Upper lobe of left lung (tissue), 6 donors: ENCODE measurements at regions not wholly inside any gene's neighbourhood (a gene's known extent, or its start where the extent isn't known, plus 50 kb on each side); places are given as distances from the start of the nearest gene placed in this dataset.

ENCODE experiments used
- ATAC-seq, 2 donors: fragments of 200-7000 bp; cut with Tn5 transposase; one replicate each; pipeline ENCODE4 v1.9.1; 2022; ENCODE audit warnings: mild to moderate bottlenecking in 2 of 2, moderate library complexity in 2 of 2; ENCODE audit not compliant: low FRiP score in 2 of 2
- DNase-seq, 2 donors: peaks; one replicate each; pipeline ENCODE4 v3.0.0-alpha.2; 2019 to 2020
- H3K27ac ChIP-seq, 4 donors: fragments of 200-600 bp; sonication (generic); one replicate each; pipeline ENCODE4 v1.5.1; 2016 to 2019
- H3K27me3 ChIP-seq, 4 donors: fragments of 200-600 bp; sonication (generic); one replicate each; pipeline ENCODE4 v1.5.1; 2017 to 2019
- H3K36me3 ChIP-seq, 4 donors: fragments of 200-600 bp; sonication (generic); one replicate each; pipeline ENCODE4 v1.5.1; 2016 to 2019
- H3K4me1 ChIP-seq, 4 donors: fragments of 200-600 bp; sonication (generic); one replicate each; pipeline ENCODE4 v1.5.1; 2018 to 2019
- H3K4me3 ChIP-seq, 4 donors: fragments of 200-600 bp; sonication (generic); one replicate each; pipeline ENCODE4 v1.5.1; 2017 to 2019; ENCODE audit warnings: mild to moderate bottlenecking in 2 of 4, moderate library complexity in 1 of 4
- H3K9me3 ChIP-seq, 4 donors: fragments of 200-600 bp; sonication (generic); one replicate each; pipeline ENCODE4 v1.5.1; 2018 to 2019
- EP300 ChIP-seq, 4 donors: sonication (generic); formaldehyde crosslinking; IDR thresholded peaks; one replicate each; pipeline ENCODE4 v1.5.1; 2017; ENCODE audit warnings: antibody characterized with exemption in 4 of 4, control low read depth in 2 of 4
- POLR2A ChIP-seq, 4 donors: fragments of 450-650 bp; IDR thresholded peaks; one replicate each; pipeline ENCODE4 v1.5.1; 2016 to 2017; ENCODE audit warnings: antibody characterized with exemption in 4 of 4, mild to moderate bottlenecking in 2 of 4
- POLR2AphosphoS5 ChIP-seq, 2 donors: sonication (generic); formaldehyde crosslinking; IDR thresholded peaks; one replicate each; pipeline ENCODE4 v1.5.1; 2017; ENCODE audit warnings: antibody characterized with exemption in 2 of 2
- WGBS, 2 donors: methylation state at CpG; one replicate each; pipeline ENCODE4 v1.1.5; 2017 to 2018; 5-methylcytosine and 5-hydroxymethylcytosine counted together
- TF ChIP-seq, protein P1 (sequence below), 6 experiments: fragments of 450-650 bp in 4 of 6; fragments of 200-600 bp in 2 of 6; sonication (generic) in 2 of 6; IDR thresholded peaks; one replicate each; pipeline ENCODE4 v1.5.1; 2016 to 2019; ENCODE audit warnings: antibody characterized with exemption in 6 of 6
- donor health status: DM: no; HTN: no; CAD: no; lungs with moderate emphysema.
- donor health status: DM: no; HTN: yes; CAD: no; lungs with severe emphysema.

DNA sequence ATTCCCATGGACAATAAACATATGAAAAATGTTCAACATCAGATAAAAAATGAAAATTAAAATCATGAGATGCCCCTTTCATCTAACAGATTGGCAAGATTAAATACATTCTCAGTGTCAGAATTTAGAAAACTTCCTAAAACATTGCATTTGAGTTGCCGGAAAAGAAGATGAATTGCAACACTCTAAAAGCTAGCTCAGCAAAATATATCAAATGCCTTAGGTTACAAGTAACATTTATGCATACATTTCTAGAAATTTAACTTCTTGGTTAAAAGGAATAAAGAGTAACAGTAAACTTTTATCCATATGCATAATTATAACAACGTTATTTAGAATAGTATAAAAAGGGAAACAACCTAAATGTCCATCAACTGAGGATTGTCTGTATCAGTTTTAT is 239.0 kb downstream of the PMP22 start:
- Histone ChIP-seq H3K9me3 (peaks cover 0 to 3% (median 0%) of the 10 kb centered on the region in 4 donors), H3K4me3 (no peak overlapping the region), H3K27me3 (no peaks in the 10 kb centered on the region), H3K4me1 (no peaks in the 10 kb centered on the region), H3K36me3 (no peaks in the 10 kb centered on the region), H3K27ac (no peak overlapping the region)
- TF ChIP-seq, protein P1, sequence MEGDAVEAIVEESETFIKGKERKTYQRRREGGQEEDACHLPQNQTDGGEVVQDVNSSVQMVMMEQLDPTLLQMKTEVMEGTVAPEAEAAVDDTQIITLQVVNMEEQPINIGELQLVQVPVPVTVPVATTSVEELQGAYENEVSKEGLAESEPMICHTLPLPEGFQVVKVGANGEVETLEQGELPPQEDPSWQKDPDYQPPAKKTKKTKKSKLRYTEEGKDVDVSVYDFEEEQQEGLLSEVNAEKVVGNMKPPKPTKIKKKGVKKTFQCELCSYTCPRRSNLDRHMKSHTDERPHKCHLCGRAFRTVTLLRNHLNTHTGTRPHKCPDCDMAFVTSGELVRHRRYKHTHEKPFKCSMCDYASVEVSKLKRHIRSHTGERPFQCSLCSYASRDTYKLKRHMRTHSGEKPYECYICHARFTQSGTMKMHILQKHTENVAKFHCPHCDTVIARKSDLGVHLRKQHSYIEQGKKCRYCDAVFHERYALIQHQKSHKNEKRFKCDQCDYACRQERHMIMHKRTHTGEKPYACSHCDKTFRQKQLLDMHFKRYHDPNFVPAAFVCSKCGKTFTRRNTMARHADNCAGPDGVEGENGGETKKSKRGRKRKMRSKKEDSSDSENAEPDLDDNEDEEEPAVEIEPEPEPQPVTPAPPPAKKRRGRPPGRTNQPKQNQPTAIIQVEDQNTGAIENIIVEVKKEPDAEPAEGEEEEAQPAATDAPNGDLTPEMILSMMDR (IDR thresholded peaks at IDR 0.05): no peak
- TF ChIP-seq POLR2A (IDR thresholded peaks at IDR 0.05) (no peak), POLR2AphosphoS5 (IDR thresholded peaks at IDR 0.05) (no peak), EP300 (IDR thresholded peaks at IDR 0.05) (no peak)
- WGBS, 2 donors: 75% methylated on average over 2 of the region's 2 CpGs
- ATAC-seq (no peak), DNase-seq (no peak)

DNA sequence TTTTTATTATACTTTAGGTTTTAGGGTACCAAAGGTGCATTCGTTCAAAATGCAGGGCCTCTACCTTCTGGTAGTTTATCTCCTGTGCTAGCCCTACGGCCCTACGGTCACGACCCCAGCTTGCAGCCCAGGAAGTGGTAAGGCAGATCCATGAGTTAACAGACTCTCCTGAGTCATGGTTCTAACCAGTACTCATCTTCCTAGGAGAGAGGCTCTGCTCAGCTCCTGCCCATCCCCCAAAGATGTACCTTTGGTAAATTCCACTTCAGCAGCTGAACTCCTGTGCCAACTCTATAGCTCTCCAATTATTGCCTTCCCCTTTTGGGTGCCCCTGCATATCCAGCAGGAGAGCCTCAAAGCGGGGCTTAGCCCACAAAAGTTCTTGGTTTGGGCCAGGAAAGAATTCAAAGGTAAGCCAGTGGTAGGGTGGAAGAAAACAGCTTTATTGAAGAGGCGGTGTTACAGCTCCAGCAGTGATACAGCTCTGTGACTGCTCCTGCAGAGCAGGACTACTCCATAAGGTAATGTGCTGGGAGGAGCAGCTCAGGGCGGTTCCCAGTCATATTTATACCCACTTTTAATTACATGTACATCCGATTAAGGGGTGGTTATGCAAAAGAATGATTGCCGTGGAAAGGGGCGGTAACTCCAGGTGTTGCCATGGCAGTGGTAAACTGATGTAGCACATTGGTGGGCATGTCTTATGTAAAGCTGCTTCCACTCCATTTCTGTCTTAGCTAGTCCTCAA is 241.4 kb downstream of the PMP22 start:
- TF ChIP-seq, protein P1 (IDR thresholded peaks at IDR 0.05): no peak
- no peak for TF ChIP-seq POLR2AphosphoS5 (IDR thresholded peaks at IDR 0.05)
- H3K4me1 ChIP-seq: no peaks in the 10 kb centered on the region
- H3K4me3 ChIP-seq: no peak overlapping the region
- H3K27ac ChIP-seq: no peak overlapping the region
- no peak for ATAC-seq
- peaks cover 0 to 3% (median 0%) of the 10 kb centered on the region in 4 donors for H3K9me3 ChIP-seq
- no peak for DNase-seq
- no peaks in the 10 kb centered on the region for H3K36me3 ChIP-seq
- 87 to 93% methylated on average over 10 of the region's 10 CpGs for WGBS, 2 donors
- H3K27me3 ChIP-seq: no peaks in the 10 kb centered on the region

DNA sequence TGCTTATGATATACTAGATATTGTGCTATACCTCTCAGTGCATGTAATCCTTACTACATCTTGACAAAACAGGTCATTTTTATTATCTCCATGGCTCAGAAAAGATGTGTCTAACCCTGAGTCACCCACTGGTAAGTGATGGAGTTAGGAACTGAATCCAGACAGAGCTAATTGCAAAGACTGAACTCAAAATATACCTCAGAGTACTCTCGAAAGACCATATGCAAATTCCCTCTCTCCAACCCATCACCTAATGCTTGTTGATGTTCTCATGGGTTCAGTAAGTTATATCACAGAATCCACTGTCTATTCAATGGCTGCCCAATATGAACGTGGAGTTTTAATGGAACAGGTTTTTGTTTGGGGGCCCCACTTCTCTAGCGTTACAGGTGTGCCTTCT is 246.0 kb downstream of the PMP22 start:
- H3K4me3 ChIP-seq: no peak overlapping the region
- H3K27me3 ChIP-seq: no peaks in the 10 kb centered on the region
- H3K27ac ChIP-seq: no peak overlapping the region
- no peak for ATAC-seq
- no peaks in the 10 kb centered on the region for H3K36me3 ChIP-seq
- peaks cover 0 to 3% (median 0%) of the 10 kb centered on the region in 4 donors for H3K9me3 ChIP-seq
- no peak for DNase-seq
- 87 to 98% methylated on average over 3 of the region's 3 CpGs for WGBS, 2 donors
- no peaks in the 10 kb centered on the region for H3K4me1 ChIP-seq
- TF ChIP-seq POLR2A (IDR thresholded peaks at IDR 0.05): no peak
- no peak for TF ChIP-seq POLR2AphosphoS5 (IDR thresholded peaks at IDR 0.05)
- TF ChIP-seq, protein P1 (IDR thresholded peaks at IDR 0.05): no peak
- TF ChIP-seq EP300 (IDR thresholded peaks at IDR 0.05): no peak

DNA sequence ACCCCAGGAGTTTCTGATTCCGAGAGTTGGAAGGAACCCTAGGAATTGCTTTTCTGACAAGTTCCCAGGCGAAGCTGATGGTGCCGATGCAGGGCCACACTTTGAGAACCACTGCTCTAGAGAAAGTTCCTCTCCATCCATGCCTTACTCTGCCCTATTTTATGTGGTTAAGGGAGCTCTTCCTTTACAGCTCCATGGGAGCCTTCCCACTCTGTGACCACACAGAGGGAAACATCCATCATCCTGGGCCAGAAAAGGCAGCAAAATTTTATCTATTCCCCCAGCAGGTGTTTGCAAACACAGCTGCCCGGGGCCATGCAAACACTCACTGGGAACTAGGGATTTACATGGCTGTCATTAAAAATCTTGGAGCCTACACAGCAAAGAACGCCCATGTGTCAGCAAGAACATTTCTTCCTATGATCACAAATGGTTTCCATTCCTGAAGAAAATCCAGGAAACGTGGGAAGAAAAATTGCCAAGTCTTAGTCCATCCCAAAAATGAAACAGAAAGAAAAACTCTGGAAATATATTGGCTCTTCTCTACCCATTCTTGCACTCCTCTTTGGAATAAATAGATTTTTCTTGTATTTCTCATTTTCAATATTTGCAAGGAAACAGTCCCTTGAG is 252.7 kb downstream of the PMP22 start:
- no peaks in the 10 kb centered on the region for H3K4me1 ChIP-seq
- no peaks in the 10 kb centered on the region for H3K27me3 ChIP-seq
- no peaks in the 10 kb centered on the region for H3K36me3 ChIP-seq
- 33 to 49% methylated on average over 6 of the region's 6 CpGs for WGBS, 2 donors
- ATAC-seq: no peak
- H3K27ac ChIP-seq: no peak overlapping the region
- no peak for DNase-seq
- no peak overlapping the region for H3K4me3 ChIP-seq
- TF ChIP-seq POLR2AphosphoS5 (IDR thresholded peaks at IDR 0.05) (no peak), POLR2A (IDR thresholded peaks at IDR 0.05) (no peak), EP300 (IDR thresholded peaks at IDR 0.05) (no peak)
- TF ChIP-seq, protein P1 (IDR thresholded peaks at IDR 0.05): no peak
- no peaks in the 10 kb centered on the region for H3K9me3 ChIP-seq

DNA sequence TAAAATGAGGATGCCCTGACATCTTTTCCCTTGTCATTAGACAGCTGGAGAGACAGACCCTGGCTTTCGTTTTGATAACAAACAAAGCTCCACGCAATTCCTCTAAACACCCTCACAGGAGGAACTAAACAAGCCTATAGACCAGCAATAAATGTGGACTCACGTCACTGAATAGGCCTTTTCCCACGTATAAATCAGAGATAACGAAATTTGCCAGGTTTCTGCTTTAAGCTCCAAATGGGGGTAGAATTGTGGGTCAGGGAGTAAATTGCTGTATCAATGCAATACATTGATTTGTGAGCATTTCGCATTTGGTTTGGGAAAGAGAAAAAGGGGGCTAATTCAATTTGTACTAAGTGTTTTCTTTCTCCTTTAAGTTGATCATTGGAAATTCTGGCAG is 256.0 kb downstream of the PMP22 start:
- TF ChIP-seq EP300 (IDR thresholded peaks at IDR 0.05) (no peak), POLR2A (IDR thresholded peaks at IDR 0.05) (no peak)
- TF ChIP-seq, protein P1 (IDR thresholded peaks at IDR 0.05): no peak
- H3K27ac ChIP-seq: no peak overlapping the region
- no peaks in the 10 kb centered on the region for H3K9me3 ChIP-seq
- no peak overlapping the region for H3K4me3 ChIP-seq
- H3K4me1 ChIP-seq: no peaks in the 10 kb centered on the region
- WGBS, 2 donors: 62 to 70% methylated on average over 6 of the region's 6 CpGs
- H3K27me3 ChIP-seq: no peaks in the 10 kb centered on the region
- ATAC-seq: no peak
- DNase-seq: no peak
- no peaks in the 10 kb centered on the region for H3K36me3 ChIP-seq
